Vagina (tissue), 2 donors: ENCODE measurements at regions not wholly inside any gene's neighbourhood (a gene's known extent, or its start where the extent isn't known, plus 50 kb on each side); places are given as distances from the start of the nearest gene placed in this dataset.
"Not testable (repeated sequence)": the region's sequence is repeated elsewhere in the genome, so short reads cannot be mapped to it uniquely, and the experiment has no call there.

Experiments used
- CTCF ChIP-seq, 3 experiments: fragments of 450-650 bp in 2 of 3; fragments of 200-600 bp in 1 of 3; sonication (generic) in 1 of 3; IDR thresholded peaks; one replicate each; pipeline ENCODE4 v1.5.1; 2017 to 2019; ENCODE audit warnings: antibody characterized with exemption in 3 of 3, mild to moderate bottlenecking in 2 of 3, moderate library complexity in 2 of 3
- POLR2A ChIP-seq, 2 donors: fragments of 450-650 bp; IDR thresholded peaks; one replicate each; pipeline ENCODE4 v1.6.1; 2017; ENCODE audit warnings: antibody characterized with exemption in 2 of 2, mild to moderate bottlenecking in 2 of 2, moderate library complexity in 2 of 2
- POLR2AphosphoS5 ChIP-seq, 2 donors: sonication (generic); formaldehyde crosslinking; IDR thresholded peaks; one replicate each; pipeline ENCODE4 v1.9.0; 2017; ENCODE audit warnings: antibody characterized with exemption in 2 of 2, mild to moderate bottlenecking in 2 of 2, low read depth in 1 of 2; ENCODE audit not compliant: insufficient read depth in 1 of 2

- not testable (repeated sequence) for TF ChIP-seq CTCF (IDR thresholded peaks at IDR 0.05); POLR2A (IDR thresholded peaks at IDR 0.05); POLR2AphosphoS5 (IDR thresholded peaks at IDR 0.05; ENCODE audit: insufficient read depth in 1 of 2, low read depth in 1 of 2)
These were observed 450.4 kb downstream of the NAV3 start for GRCh38 chr12:78281102-78281501.
